Iris pigment epithelial cell (primary cell): ENCODE measurements at regions not wholly inside any gene's neighbourhood (a gene's known extent, or its start where the extent isn't known, plus 50 kb on each side); places are given as distances from the start of the nearest gene placed in this dataset.
"Not testable (repeated sequence)": the region's sequence is repeated elsewhere in the genome, so short reads cannot be mapped to it uniquely, and the experiment has no call there.

Experiments used
- DNase-seq: peaks from one replicate; pipeline ENCODE4 v3.0.0-alpha.2; 2011; ENCODE audit warnings: low read depth

DNA sequence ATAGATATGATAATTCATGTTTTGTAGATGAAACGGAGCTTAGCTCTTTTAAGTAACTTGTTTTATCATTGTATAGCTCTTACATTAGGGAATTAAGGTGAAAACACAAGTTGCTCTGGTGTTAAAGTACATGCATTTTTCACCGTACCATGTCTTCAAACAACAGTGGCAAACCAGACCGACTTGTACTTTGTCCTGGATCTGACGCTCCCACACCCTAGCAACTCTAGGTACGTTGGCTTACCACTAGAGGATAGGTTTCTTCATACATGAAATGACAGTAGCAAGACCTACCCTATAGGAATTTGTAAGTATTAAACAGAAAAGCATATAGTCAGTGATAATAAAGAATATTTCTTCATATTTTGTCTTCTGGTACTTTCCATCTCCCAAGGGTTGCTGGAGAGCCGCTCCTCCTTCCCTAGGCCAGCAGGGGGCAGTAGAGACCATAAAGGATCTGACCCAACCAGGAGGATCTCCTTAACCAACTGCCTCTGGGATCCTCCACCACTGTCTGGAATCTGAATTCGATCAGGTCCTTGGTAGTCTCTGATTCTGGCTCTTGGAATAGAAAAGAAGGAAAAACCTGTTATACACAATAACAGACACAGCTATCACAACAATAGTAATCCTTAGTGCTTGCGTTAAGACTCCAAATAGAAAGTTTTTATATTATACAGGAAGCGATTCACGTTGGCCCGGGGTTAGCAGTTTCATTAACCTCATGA lies 136.7 kb downstream of the CAVIN4 start:
- DNase-seq, result peak; percentile 44

DNA sequence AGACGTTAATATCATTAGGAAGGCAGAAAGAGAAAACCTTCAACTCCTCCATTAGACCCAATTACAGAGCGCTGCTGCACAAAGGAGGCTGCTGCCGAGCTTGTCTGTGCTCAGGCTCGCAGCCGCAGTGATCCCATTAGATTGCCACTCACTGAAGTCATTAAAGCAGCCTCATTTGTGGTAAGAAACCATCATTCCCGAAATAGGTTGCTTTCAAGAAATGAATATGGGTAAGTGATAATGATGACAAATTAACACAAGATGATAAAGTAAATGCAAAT lies 137.2 kb downstream of the CAVIN4 start:
- DNase-seq, result no peak

DNA sequence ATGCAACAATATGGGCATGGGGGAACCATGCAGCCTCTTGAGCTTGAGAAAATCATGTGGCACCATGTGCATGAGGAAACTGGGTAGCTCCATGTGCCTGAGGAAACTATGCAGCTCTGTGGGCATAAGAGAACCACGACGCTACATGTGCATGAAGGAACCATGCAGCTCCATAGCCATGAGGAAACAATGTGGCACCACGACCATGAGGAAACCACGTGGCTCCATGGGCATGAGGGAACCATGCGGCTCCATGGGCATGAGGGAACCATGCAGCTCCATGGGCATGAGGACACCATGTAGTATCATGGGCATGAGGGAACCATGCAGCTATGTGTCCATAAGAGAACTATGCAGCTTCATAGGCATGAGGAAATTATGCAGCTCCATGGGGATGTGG lies 140.8 kb downstream of the CAVIN4 start:
- DNase-seq, result no peak

DNA sequence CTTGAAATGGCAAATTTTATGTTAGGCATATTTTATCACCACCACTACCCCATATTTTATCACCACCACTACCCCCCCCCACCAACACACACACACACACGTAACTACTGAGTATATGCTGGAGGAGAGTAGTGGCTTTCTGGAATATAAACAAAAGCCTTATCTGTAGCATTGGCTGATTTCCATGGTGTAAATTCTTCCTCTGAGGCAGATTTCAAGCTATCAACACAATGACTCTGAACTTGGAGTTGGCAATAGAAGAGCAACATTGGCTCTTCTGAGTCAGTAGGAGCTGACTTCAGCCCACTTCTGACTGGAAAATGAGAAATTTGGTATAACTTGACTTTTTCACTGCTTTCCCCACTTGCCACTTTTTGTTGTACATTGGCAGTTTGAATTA lies 143.0 kb downstream of the CAVIN4 start:
- peak; percentile 24 for DNase-seq

DNA sequence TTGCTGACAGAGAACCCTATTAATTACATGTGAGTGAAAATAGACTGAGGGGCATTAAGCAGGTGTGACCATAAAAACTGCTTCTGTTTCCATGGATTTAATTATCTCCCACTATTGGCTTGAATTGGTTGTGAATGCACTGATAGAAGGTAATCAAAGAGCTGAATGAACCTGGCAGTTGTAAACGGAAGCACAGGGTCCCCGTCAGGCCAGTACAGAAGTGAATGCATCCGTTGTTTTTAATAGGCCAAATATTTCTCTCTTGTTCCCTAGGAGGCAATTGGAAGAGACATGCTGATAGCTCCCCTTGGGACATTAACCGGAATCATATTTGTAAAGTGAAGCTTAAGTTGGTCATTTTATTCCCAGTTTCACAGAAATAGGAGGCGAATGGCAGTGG lies 147.0 kb downstream of the CAVIN4 start:
- DNase-seq, result no peak

DNA sequence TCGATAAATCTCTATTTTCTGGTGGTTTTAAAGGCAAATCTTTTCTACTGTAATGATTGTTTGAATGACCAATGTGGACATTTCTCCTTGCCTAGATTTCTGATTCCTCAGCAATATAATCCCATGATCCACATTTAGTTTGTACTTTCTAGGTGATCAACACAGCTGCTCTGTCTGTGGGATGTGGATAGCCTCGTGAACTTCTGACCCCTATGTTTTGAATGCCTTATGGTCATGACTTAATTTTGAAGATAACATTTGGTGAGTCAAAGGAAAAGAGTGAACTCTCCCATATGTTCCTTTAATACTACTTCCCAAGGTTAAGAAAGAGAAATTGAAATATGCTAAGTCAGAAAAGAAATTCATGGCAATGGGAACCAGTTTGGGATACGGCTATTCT lies 147.5 kb downstream of the CAVIN4 start:
- DNase-seq, result no peak

DNA sequence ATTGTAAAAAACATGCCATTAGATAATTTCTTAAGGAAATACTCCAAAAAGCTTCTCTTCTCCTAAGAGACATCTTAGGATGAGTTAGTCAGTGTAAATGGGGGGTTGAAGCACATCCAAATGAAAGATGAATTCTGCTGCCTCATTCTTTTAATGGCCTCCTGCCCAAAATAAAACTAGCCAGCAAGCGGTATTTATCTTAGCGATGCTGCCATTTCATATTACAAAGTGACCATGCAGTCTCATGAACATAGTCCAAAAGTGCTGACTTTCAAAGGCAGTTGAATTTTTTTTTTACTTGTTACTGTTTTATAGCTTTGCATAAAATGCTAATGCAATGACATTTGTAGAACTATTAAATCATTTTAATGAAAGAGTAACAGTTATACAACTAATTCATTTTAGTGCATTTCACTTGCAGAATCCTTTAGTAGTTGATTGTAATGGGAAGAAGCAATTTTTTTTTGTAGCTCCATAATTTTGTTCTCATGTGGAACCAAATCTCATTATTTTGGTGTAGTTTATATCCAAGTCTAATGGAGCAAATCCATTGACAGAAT lies 151.5 kb downstream of the CAVIN4 start:
- DNase-seq, result no peak

DNA sequence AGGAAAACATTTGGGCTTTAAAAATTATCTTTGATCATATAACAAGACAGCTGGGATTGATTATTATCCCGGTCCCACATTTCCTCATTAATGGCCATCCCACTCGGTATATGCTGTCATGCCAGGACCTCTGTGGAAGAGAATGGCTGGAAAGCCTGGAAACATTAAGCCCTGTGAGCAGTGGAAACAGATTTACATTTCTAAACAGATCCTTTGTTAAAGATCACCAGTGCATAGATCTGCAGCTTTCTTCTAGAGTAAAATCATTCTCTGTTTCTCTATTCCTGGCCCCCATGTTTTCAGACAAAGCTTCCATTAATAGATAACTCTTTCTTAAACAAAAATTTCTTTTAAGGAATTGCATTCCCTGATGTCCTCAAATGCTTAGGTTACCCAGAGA lies 152.2 kb downstream of the CAVIN4 start:
- DNase-seq, result no peak

DNA sequence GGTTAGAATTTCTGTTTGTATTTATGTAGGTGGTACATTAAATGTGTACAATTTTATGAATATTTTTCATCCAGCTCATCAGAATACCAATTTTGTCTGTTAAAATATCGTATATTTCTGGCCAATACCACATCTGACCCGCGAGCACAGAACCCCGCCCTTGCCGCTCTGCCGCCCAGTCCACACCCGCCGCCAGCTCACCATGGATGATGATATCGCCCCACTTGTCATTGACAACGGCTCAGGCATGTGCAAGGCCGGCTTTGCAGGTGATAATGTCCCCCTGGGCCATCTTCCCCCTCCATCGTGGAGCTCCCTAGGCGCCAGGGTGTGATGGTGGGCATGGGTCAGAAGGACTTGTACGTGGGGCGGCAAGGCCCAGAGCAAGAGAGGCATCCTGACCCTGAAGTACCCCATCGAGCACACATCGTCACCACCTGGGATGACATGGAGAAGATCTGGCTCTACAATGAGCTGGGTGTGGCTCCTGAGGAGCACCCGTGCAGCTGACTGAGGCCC lies 153.2 kb downstream of the CAVIN4 start:
- no peak for DNase-seq

DNA sequence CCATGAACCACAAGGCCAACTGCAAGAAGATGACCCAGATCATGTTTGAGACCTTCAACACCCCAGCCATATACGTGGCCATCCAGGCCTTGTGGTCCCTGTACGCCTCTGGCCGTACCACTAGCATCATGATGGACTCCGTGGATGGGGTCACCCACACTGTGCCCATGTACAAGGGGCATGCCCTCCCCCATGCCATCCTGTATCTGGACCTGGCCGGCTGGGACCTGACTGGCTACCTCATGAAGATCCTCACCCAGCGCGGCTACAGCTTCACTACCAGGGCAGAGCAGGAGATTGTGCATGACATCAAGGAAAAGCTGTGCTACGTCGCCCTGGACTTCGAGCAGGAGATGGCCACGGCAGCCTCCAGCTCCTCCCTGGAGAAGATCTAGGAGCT lies 153.7 kb downstream of the CAVIN4 start:
- DNase-seq, result no peak

DNA sequence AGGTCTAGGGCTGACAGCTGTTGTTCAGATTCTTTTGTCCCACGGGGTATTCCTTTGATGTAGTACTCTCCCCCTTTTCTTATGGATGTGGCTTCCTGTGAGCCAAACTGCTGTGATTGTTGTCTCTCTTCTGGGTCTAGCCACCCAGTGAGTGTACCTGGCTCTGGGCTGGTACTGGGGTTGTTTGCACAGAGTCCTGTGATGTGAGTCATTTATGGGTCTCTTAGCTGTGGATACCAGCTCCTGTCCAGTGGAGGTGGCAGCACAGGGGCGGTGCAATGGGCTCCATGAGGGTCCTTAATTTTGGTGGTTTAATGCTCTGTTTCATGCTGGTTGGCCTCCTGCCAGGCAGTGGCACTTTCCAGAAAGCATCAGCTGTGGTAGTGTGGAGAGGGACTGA lies 161.3 kb downstream of the CAVIN4 start:
- DNase-seq, result no peak

DNA sequence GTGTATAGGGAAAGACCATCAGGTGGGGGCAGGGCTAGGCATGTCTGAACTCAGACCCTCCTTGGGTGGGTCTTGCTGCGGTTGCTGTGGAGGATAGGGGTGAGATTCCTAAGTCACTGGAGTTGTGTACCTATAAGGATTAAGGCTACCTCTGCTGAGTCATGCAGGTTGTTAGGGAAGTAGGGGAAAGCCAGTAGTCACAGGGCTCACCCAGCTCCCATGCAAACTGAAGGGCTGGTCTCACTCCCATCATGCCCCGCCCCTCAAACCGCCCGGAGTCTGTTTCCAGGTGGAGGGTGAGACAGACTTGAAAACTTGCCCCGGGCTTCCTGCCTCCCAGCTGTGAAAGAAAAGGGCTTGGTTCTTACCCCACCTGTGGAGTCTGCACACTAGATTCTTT lies 161.8 kb downstream of the CAVIN4 start:
- DNase-seq, result no peak

DNA sequence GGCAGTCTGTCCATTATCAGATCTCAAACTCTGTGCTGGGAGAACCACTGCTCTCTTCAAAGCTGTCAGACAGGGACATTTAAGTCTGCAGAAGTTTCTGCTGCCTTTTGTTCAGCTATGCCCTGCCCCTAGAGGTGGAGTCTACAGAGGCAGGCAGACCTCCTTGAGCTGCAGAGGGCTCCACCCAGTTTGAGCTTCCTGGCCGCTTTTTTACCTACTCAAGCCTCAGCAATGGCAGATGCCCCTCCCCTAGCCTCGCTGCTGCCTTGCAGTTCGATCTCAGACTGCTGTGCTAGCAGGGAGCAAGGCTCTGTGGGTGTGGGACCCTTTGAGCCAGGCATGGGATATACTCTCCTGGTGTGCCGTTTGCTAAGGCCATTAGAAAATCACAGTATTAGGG lies 171.1 kb downstream of the CAVIN4 start:
- not testable (repeated sequence) for DNase-seq

DNA sequence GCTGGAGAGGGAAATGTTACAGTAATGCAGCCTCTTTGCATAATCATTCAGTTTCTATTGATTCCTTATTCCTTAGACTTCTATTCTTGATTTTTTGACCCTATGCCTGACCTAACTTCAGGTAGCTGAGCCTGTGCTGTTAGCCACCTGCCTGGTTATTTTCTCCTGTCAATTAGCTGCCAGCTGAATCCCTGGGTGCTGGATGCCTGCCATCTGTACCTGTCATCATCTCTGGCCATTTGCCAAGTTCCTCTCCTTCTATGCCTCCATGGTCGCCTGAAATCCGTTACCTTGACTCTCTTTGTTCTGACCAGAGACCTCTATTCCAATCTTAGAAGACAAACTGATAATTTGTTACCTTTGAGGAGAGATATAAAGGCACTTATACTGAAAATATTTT lies 178.3 kb downstream of the CAVIN4 start:
- no peak for DNase-seq

DNA sequence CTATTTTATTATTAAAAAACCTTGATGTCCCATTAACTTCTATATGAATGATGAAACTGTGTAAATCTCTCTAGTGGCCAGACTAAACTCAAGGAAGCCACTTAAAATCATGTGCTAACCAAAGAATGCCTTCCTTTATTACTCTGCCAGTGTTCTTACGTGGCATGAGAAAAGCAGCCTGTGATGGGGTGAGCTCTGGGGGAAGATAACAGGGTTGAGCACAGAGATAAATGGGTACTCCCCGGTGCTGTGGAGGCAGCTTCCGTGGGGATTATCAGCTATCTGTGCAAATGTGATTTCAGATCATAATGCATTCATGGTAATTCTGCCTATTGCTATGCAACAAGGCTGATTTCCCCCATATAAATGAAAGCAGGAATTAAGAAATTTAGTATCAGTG lies 181.3 kb downstream of the CAVIN4 start:
- DNase-seq, result no peak

DNA sequence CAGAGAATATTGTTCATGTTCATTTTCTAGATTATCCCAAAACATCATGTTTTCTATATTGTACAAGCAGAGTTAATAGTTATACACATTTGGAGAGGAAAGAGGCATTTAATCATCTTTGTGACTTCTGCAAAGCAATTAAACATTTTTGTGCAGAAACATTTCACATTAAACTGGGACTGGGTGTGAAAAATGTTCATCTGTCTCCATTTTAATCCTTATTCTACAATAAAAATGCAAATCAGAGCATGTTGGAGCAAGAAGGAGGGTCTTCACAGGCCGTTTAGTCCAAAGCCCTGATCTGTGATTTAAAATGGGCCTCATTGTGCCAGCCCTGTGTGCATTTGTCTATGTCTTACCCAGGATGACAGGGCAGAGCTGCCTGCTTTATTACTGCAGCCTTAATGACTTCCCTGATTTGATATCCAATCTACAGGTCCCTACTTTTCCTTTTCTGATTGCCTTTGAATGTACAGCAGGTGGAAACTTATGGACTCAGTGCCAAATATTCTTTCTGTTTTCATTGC lies 183.5 kb downstream of the CAVIN4 start:
- no peak for DNase-seq

DNA sequence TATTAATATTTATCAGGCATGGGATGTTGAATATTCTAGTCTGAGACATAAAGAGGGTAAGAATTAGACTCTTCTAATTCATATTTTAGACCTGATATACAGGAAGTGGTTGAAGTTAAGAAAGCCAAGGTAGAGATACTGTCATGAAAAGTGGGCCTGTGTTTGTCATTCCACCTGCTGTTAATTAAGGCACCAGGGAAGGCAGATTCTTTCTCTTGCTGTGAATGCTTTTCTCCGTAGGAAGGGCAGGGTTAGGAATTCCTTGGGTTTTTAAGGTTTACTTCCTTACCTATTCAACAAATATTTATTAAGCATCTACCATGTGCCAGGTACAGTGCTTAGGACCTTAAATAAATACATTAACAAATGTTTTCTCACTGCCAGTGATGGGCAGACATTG lies 196.4 kb downstream of the CAVIN4 start:
- DNase-seq, result no peak

DNA sequence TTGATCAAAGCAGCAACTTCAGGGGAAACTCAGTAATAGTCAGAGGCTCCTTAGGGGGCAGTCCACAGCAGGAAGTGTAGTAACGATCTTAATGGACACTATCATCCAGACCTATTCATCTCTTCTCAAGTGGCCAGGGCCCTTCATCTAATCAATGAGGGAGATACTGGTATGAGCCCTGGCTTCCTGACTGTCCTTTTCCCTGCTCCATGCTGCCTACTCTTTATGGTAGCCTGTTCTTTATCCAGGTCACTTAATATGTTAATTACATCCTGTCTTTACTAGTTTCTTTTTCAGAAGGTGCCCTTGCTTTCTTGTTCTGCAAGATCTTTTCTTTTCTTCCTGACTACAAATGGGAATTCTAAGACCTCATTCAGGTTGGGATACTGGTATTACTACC lies 197.1 kb downstream of the CAVIN4 start:
- DNase-seq, result no peak

DNA sequence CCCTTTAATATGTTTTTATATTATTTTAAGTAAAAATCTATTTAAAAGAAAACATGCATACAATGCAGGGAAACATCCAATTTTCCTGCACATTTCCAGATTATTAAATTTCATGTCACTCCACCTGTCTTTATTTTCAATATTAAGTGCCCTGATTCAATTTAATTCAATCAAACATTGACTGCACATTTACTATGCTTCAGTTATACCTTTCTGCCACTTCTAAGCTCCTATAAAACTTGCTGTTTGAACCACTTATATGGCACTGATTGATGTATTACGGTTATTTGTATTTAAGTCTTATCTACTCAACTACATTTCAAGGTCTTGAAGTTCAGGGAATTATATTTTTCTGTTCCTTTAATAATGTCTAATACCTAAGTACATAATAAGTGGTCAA lies 198.0 kb downstream of the CAVIN4 start:
- no peak for DNase-seq

DNA sequence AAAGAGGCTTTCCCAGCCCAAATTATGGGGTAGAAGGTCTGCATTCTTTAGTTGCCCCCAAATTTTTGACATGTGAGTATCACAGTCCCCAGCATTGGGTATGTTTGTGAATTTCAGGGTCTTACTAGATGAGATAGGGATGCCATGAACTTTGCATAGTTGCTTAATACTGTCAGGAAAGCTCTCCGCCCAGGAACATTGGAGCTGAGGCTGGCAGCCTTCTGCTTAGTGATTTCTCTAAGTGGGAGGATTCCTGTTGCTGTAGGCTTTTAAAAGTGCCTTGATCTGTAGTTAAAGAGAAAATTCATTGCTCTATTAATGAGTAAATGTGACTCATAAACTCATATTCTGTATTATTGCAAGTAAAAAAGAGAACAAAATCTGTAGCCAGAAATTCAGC lies 206.9 kb downstream of the CAVIN4 start:
- no peak for DNase-seq

DNA sequence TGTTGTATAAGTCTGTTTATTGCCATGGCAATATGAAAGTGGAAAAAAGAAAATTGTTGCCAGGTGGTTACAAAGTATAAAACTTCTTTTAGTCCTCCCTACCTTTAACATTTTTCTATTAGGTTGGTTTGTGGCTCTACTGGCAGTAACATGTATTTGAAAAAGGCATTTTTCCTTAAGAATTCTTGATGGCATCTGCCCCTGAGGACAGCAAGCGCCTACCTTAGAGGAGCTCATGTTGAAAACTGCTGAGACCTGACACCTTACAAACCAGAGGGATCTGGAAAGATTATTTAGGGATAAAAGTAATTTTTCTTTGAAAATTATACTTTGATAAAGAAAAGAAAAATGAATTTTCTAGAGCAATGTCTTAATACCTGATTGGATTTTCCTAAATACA lies 208.1 kb downstream of the CAVIN4 start:
- no peak for DNase-seq

DNA sequence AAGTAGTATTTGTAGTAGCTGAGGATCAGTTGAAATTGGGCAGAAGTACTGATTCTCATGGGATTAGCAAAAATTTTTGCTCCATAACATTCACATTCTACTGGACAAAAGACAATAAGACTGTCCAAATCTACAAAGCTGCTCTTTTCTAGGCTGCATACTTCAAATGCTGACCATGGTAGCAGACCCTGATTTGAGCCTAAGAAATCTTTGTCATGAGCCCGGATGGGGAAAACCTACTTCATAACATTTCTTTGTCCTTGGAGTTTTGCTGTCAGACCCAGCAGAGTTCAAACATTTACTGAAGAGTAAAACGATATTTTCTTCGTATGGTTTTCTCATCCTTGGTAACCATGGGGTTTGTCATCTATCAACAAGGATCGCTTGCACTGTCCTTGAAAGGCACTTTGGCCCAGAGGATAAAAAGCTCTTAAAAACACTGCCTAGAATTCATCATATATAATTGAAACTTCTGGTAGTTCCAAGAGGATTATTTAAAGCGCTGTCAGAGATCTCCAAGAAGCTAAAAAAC lies 216.9 kb downstream of the CAVIN4 start:
- no peak for DNase-seq

DNA sequence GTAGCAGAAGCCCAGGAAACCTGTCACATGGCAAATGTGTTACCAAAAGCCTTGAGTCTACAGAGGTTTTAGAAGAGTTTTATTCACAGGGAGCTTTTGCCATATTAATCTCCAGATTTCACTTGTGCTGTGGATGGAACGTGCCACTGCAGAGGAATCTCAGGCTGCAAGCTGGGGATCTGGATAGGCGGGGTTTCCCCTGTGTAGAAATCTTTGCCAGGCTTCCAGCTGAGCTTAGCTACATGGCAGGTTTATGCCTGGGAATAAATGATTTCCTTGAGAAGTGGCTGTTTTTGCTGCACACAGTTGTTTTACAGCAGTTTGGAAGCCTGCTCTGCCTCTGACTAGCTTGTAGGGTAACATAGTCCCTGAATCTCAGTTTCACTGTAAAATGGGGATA lies 224.6 kb upstream of the PLPPR1 start:
- no peak for DNase-seq

DNA sequence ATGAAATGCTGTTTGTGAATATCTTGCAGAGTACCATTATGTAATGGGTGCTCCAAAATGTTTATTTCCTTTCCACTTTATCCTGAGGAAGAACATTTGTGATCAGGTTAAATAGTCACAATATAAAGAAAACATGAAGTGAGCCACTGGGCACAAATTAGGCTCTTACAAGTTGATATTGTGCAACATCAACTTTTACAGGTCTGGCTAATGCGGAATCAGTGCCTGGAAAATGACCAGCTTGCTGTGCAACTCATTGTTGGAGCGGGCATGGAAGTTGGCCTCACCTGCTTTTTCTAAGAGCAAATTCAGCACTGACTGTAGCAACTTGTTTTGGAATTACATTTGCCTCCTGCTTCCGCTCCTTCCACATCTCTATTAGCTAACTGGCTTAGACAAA lies 216.9 kb upstream of the PLPPR1 start:
- no peak for DNase-seq
